GM18511 (cell line): ENCODE measurements at regions not wholly inside any gene's neighbourhood (a gene's known extent, or its start where the extent isn't known, plus 50 kb on each side); places are given as distances from the start of the nearest gene placed in this dataset.
A peak's percentile ranks its signal among the peaks of the same experiment; 100 is the strongest.

ENCODE experiments used
- ATAC-seq: cut with Tn5 transposase; IDR thresholded peaks from one replicate; pipeline ENCODE4 v1.9.1; 2021; ENCODE audit warnings: mild to moderate bottlenecking, moderate library complexity; ENCODE audit not compliant: unreplicated experiment

DNA sequence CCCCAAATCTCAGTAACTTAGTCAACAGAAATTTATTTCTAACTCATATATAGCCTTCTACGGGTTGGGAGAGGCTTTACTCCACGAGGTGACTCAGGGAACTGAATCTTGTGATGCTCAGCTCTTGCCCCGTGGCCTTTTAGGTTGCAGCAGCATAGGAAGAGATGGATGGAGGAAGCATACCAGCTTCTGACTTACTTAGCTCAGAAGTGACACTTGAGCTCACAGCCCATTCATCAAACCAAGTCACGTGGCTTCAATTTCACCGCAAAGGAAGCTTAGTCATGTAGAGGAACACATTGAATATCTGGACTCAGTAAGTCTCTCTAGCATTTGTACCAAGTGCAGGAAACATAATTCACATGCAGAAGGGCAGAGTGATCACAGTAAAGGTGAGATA lies 124.1 kb upstream of the KCNN2 start:
- ATAC-seq: peak; percentile 63

DNA sequence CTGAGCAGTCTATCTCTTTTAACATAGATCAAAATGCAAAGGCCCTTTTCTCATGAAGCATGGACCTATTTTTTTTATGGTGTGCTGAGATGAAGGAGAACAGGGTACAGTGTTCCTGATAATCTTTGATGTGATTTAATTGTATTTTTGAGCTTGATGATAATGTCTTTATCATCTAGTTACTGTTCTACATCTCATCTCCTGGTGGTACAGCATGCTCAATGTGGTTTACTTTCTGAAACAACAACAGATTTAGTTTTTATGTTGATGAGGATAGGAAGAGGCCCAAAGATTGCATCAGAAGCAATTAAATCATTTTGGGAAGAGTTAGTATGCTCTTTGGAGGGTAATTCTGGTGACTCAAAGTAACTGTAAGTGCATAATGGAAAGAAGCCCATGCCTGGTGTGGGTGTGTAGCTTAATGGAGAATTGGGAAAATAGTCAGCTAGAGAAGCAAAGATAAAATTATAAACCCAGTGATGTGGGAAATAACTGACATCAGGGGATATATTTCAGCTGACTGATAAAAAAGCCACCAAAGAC lies 123.0 kb upstream of the KCNN2 start:
- ATAC-seq: no peak

DNA sequence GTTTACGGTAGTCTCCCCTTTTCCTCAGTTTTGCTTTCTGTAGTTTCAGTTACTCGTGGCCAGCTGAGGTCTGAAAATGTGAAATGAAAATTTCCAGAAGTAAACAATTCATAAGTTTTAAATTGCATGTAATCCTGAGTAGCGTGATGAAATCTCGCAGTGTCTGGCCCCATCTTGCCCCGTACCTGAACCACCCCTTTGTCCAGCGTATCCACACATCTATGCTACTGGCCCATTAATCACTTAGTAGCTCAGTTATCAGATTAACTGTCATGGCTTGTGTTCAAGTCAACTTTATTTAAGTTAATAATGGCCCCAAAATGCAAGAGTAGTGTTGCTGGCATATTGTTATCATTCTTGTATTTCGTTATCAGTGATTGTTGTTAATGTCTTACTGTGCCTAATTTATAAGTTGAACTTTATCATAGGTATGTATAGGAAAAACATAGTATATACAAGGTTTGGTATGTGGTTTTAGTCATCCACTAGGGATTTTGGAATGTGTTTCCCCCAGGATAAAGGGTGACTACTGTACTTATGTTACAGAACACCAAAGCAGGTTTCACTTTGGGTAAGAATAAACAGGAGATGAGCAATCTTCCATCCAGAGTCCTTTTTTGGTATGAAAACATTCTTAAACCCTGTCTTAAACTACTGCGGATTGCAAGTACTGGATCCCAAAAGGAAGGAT lies 118.4 kb upstream of the KCNN2 start:
- ATAC-seq: peak; percentile 23

DNA sequence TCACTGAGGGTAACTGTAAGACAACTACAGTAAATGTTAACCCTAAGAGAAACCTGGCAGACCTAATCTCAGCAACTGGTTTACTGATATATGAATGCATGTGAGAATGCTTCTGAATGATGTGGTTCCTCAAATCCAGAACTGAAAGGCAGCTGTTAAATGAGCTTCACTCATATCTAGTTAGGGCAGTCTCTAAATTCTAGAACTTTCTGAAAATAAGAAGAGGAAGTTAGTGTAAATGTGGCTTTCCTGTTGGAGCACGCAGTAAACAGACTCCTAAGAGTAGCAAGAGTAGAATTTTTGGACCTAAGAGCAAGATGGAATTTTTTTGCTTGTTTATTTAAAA lies 117.9 kb upstream of the KCNN2 start:
- ATAC-seq: peak; percentile 70

DNA sequence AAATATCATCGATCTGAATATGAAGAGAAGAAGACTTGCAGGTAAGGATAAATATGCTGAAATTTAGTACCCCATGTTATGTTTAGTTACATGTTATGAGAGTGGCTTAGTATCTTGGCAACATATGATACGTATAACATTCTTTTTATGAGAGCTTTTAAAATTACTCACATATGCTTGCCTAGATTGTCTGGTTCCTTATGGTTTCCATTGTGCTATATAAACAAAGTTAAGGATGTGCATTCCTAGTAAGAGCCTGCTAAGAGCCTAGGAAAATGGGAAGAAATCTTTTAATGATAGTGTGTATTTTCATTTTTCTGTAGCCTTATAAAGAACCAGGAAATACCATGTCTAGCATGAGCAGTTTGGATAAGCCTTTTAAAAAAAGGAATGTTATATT lies 112.0 kb upstream of the KCNN2 start:
- ATAC-seq: no peak

DNA sequence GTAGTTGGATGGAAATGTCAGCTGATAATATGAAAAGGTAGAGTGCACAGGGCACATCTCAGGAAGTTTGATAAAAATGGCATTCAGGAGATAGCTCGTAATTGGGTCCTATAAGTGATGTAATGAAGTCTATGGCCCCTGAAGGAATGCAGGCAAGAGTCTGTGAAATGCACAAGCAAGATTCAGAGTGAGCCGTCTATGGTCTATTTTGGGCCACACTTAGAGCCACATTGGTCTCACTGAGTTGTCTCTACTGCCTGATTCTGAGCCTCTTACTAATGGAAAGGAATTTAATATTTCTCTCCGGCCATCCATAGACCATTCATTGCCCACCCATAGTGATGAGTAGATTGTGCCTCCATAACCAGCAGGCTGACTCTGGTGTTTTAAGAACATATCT lies 111.3 kb upstream of the KCNN2 start:
- no peak for ATAC-seq

DNA sequence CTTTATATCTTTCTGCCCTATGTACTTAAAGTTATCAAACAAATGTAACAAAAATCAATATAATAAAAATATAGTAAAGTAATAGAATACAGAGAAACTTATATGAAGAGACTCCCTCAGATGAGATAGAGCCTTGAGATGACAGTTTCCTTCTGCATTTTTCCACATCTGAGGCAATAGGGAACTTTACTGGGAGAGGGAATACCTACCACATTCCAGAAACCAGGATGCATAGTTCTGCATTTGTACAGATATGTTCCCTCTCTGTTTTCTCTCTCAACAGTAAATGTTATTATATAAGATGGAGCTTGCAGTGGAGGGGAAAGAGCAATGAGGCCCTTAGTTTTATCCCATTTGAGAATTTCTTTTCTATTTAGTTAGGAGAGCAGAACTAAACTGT lies 109.6 kb upstream of the KCNN2 start:
- no peak for ATAC-seq

DNA sequence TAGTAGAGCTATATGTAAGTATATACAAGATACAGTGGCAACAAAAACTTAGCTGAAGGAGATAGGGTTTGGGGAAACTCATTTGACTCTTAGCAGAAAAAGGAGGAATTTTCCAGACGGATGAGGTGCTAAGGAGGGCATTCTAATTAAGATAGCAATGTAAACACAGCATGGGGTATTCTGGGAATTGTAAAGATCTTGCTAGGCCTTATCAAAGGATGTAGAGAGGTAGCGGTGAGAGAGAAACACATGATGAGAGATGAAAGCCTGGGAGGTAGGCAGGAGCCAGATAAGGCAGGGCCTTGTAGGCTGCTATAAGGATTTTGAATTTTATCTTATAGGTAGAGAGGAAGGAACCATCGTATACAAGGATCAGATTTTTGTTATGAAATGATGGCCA lies 106.6 kb upstream of the KCNN2 start:
- ATAC-seq: no peak

DNA sequence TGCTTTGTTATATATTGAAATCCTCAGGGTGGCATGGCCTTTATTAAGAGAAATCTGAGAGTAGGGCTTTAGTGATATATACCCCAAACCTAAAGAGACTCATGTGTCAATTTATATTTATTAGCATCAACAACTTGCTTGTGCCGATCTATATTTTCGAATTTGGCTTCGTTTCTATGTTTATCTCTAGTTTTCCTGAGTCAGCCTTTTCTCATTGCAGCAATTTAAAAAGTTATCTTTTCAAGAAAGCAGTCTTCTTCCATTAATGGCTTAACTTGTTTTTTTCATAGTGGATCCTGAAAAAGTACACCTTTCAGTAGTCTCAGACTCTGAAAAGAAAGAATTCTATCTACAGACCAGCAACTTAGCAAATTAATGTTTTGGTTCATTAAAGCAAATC lies 99.9 kb upstream of the KCNN2 start:
- ATAC-seq: no peak

DNA sequence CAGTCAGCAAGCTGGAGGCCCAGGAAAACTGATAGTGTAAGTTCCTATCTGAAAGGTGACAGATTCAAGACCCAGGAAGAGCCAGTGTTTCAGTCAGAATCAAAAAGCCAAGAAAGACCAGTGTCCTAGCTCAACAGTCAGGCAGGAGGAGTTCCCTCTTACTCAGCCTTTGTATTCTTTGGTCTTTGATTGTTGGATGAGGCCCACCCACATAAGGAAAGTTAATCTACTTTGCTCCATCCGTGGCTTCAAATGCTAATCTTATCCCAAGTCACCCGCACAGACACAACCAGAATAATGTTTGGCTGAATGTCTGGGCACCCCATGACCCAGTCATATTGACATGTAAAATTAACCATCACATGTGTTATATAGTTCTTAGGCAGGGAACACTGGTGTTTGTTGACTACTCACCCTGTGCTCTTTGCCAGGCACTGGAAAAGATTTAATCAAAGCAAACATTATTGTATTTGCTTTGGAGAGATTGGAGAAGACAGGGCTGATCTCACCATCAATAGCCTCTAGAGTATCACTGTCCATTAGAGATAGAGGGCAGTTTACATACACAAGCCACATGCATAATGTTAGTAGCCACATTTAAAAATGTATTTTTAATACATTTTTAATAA lies 96.3 kb upstream of the KCNN2 start:
- no peak for ATAC-seq

DNA sequence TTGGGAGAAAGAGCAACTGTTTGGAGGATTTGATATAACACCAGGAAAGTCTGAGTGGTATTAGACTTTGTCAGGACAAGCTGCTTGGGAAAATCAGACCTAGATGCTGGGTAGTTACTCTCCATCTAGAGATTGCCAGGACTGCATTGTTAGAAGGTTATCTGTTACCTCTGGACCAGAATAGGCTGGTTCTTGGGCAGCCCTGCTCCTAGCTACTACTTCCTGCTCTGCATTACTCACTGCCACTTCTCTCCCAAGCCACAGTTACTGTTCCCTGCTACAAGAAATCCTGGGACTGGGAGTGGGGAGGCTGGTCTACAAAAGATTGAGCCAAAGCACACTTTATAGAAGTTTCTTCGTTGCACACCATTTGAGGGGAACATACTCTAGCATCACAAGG lies 95.5 kb upstream of the KCNN2 start:
- no peak for ATAC-seq

DNA sequence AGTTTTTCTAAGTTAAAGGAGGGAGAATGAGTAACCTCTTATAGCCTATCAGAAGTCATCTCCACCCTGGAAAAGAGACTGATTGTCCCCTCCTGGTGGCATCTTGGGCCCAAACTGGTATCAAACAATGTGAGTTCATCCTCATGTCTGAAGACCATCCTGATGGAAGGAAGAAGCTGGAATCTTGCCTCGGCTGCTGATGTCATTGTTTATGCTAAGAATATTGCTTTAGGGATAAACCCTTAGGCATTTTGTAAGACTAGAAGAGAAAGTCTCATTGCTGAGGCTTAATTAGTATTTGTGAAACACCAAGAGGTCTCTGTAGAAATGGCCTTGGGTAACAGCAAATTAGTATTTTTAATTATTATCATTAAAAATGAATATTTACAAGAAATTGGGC lies 65.7 kb upstream of the KCNN2 start:
- ATAC-seq: no peak

DNA sequence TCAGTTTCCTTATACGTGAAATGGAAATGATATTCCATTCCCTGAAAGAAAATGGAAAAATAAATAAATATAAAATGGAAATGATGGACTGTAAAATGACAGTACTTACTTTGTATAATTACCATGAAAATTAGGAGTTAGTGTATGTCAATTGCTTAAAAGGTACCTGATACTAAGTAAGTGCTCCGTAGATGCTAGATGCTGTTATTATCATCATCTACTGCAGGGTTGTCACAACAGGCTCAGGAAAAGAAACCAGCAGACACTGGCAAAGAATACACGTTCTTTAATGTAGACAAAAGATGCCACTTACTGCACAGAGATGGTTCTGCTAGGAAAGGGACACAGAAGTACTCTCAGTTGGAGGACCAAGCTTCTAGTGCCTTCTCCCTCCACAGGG lies 64.0 kb upstream of the KCNN2 start:
- no peak for ATAC-seq

DNA sequence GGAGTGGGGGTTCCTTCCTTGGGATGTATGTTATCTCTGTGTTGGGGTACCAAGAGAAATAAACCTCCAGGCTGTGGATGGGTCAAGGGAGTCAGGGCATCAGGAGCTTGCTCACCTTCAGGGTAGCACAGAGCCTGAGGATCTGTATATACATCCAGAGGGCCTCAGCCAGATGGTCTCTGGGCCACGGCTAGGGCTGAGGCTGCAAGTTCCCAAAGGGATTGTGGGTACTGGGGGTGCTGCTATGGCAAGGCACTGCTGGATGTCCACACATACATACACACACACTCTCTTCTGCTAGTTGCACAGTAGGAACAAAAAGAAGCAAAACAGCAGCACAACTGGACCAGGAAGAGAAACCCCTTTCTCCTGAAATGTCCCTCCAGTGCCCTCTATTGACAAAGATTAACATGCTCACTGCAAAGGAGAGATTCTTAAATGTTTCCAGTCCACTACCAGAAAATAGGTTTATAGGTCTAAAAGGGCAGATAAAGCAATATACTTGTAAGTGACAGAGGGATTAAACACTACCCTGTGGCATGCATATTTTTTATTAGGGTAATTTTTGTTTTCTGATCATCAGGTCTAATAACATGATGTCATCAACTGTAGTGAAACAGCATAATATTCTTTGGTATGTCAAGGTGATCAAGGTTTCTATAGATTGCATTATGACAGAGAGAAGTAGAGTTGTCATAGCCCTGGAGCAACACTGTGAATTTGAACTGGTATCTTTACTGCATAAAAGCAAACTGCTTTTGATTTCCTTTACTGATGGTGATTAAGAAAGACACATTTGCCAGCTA lies 56.3 kb upstream of the KCNN2 start:
- ATAC-seq: peak; percentile 75

DNA sequence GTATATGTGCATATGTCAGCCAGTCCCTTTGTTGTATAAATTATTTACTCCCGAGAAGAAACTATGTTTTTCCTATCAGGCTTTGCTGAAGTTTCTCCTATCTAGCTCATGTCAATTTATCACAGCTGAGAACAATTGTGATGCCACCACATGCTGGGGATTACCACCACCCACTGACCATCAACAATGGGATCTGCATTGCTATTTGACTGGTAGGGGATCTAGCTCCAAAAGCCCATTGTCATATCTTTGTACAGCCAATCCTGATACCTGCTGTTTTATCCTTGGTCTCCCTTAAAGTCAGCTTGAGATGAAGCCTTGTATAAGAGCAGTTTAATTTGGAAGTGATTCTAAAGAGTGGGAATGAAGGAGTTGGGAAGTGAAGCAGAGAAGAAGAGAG lies 53.9 kb upstream of the KCNN2 start:
- no peak for ATAC-seq

DNA sequence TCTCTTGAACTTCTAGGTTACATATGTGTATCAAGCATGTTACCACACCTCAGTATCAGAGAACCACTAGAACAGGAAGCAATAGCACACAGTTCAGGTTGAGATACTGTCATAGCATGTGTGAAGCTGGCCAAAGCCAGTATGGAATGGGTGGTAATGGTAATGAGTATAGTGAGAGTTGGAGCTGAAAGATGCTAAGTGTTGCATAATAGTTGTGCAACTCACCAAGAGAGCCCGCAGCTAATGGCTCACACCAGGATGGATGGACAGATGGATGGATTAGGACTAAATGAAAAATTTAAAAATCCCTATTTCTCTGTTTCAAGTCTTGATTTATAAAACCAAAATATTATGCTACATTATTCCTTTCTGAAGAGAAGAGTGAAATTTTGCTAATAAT lies 53.4 kb upstream of the KCNN2 start:
- ATAC-seq: no peak

DNA sequence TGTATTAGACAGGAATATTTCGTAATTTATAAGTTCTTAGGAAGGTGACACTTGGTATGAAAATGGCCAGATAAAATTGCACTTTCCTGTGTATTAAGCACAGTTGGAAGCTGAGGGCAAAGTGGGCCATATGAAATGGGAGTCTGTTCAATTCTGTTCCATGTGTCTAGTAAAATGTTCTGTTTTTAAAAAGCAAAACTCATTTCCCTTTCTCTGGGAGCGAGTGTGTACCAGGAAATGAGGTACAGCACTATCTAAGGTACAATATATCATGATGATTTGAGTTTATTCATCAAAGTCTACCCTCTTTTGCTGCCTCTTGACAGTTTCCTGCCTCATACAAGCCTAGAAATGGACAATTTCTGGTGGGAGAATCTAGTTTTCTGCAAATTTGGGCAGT lies 51.2 kb upstream of the KCNN2 start:
- ATAC-seq: no peak

DNA sequence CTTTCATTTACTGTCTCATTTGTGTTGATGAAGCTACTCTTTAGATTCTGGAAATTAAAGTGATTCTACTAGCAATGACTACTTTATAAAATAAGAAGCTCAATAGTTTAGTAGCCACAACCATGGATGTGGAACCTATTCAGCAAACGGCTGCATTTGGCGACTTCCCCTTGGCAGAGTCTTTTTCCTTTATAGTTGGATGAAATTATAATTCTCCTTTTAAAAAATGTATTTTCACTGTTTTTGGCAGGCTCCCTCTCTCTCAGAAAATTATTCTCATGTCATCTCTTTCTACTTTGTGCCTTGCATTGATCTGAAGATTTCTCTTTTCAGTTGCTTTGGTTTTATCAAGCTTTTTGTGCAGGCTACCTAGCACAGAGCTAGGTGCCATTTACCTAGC lies 50.6 kb upstream of the KCNN2 start:
- no peak for ATAC-seq

DNA sequence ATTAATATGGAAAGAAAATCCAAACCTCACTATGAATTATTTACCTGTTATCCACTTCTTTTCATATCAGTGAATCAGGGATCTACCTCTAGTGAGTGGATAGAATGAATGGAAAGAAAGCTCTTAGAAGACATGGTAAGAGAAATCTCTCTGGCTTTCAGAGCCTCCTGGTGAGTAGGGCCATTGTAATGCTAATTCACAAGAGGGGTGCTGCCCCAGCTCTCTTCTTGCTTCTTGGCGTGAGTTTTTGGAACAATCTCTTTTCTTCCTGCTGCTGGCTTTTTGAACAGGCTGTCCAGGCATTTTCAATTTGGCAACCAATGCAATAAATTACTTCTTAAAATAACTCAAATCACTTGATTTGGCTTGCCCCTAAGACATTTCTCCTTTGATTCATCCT lies 49.9 kb upstream of the KCNN2 start:
- no peak for ATAC-seq
